HG02970 (cell line): ENCODE measurements at regions not wholly inside any gene's neighbourhood (a gene's known extent, or its start where the extent isn't known, plus 50 kb on each side); places are given as distances from the start of the nearest gene placed in this dataset.

Source experiments
- ATAC-seq: cut with Tn5 transposase; IDR thresholded peaks from one replicate; pipeline ENCODE4 v1.9.1; 2021; ENCODE audit warnings: mild to moderate bottlenecking, moderate library complexity, moderate number of reproducible peaks; ENCODE audit not compliant: unreplicated experiment, low FRiP score

GRCh38 chr2:106977717-106978116, 91.8 kb upstream of the ST6GAL2 start:
- ATAC-seq: no peak

DNA sequence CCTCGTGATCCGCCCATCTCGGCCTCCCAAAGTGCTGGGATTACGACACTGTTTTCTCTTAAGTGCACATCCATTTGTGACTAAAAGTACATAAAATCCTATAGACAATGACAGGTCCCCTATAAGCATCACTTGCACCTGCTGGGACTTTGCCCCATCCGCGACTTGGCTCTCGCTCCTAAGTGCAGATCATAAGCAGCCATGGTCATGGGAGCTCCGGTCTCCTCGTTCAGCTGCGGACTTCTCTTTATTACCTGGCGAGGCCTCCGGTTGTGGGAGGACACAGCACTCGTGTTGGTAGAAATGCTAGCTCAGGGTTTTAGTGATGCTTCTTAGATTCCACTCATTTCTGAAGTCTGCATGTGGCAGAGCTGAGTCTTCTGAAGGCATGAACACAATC, 92.7 kb upstream of the ST6GAL2 start:
- no peak for ATAC-seq

GRCh38 chr2:106981491-106981890, 95.5 kb upstream of the ST6GAL2 start:
- ATAC-seq: no peak

DNA sequence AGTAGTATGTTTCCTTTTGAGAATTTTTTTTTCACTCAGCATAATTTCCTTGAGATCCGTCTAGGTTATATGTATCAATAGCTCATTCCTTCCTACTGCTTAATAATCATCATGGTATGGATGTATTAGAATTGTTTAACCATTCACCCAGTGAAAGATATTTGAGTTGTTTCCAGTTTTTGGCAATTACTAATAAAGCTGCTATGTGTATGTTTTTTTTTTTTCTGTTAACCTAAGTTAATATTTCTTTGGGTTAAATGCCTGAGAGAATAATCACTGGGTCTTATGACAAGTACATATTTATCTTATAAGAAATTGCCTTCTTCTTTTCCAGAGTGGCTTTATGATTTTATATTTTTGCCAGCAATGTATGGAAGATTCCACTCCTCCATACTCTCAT, 96.4 kb upstream of the ST6GAL2 start:
- no peak for ATAC-seq

- no peak for ATAC-seq
Measured at GRCh38 chr2:106983305-106983704, 97.3 kb upstream of the ST6GAL2 start.

- ATAC-seq: no peak
Measured at GRCh38 chr2:106988361-106988760, 102.4 kb upstream of the ST6GAL2 start.

DNA sequence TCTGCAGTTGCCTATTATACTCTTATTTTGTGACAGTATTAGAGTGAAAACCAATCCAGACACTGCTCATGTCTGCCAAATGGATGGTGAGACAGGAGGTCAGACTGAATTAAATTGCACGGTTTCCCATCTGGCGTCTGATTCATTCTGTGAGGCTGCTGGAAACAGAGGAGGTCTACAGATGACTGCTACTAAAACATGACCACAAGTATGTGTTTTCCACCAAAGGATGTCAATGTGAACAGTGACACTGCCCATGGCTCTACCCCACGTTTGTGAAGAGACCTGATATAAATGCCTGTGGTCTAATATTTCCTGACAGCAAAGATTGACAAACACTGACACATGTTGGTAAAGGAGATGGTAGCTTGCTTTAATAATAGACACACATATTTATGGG, 104.3 kb upstream of the ST6GAL2 start:
- no peak for ATAC-seq

GRCh38 chr2:106991866-106992265, 105.9 kb upstream of the ST6GAL2 start:
- ATAC-seq: no peak

- no peak for ATAC-seq
Measured at GRCh38 chr2:106995556-106995955, 109.6 kb upstream of the ST6GAL2 start.

DNA sequence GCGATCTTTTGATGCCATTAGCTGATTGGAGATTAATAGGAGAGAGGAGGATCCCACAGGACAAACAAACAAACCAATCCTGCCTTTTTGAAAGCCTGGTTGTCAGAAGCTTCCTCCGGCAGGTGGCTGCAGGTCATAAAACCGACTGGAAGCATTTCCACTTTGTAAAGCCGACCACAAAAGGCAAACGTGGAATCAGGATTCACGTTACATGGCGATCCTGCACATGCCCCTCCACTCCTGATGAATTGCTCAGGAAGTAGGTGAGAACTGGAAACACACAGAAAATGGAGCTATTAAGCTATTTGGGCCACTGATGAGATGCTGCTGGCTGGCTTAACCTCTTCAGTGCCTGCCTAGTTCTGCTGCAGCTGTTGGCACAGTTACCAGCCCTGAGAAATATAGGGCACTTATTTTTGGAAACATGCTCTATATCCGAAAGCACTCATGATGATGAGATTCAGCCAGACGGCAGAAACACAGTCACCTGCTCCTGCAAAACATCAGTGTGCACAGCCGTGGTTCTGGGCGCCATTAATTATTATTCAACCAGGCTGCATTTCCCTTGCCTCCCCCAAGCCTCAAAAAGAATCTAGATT, 110.3 kb upstream of the ST6GAL2 start:
- ATAC-seq: no peak

DNA sequence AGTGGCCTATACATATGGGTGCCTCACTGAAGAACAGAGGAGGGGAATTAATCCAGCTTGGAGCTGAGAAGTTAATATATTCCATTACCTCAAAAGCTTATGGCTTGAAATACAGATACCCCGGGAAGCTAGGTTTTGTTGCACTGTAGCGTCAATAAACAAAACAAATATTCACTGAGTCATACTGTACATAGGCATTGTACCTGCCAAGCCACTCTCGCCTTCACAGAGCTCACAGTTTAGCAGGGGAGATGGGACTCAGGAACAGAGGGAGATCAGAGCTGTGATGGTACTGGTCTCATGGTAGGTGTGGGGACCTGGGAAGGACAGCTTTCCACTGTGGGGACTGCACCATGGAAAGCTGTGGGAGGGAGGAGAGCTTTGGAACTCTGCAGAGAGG, 111.2 kb upstream of the ST6GAL2 start:
- no peak for ATAC-seq

- no peak for ATAC-seq
Measured at GRCh38 chr2:107001062-107001461, 115.1 kb upstream of the ST6GAL2 start.

- no peak for ATAC-seq
Measured at GRCh38 chr2:107001551-107001950, 115.6 kb upstream of the ST6GAL2 start.

- ATAC-seq: no peak
Measured at GRCh38 chr2:107001964-107002696, 116.2 kb upstream of the ST6GAL2 start.

DNA sequence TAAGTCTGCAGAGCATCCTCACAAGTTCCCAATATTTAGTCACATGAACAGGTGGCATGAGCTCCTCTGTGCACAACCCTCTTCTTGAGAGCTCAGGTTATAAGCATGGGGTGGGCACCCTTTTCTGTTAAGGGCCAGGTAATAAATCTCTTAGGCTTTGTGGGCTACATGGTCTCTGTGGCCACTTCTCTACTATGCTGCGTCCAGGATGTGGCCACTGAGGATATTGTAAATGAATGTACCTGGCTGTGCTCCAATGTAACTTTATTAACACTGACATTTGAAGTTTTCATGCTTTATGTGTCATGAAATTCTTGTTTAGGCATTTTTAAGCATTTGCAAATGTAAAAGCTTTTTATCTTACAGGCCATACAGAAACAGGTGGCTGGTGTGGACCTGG, 116.8 kb upstream of the ST6GAL2 start:
- no peak for ATAC-seq

DNA sequence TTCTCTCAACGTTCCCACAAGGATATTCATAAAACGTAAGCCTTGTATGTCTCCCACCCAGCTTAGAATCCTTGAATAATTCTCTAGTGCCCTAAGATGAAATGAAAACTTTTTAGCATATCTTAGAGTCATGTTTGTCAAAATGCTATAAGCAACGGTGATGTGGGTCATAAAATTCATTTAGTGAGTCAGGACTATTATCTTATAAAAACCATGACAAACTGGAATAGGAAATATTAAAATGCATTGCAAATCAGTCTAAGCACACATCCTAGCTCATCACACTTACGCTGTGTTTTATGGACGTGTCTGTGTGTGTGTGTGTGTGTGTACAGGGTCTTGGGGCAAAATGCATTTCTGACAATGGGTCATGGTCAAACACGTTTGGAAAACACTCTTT, 119.9 kb upstream of the ST6GAL2 start:
- ATAC-seq: no peak

- ATAC-seq: no peak
Measured at GRCh38 chr2:107006836-107007235, 120.9 kb upstream of the ST6GAL2 start.

DNA sequence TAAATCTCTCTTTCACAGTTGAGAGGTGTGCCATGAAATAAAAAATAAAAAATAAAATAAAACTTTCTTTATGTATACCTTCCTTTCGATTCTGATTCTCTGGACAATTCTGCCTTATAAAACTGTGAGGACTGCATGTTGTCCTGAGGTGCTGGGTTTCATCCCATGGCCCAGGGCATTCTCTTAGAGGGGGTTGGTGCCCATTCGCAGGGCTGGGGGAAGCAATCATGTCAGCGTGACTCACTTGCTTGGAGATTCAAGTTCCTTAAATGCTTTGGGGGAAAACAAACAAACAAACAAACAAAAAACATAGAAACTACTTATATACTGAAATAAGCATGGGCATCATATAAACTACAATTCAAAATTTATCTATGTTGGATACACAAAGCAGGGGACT, 122.0 kb upstream of the ST6GAL2 start:
- no peak for ATAC-seq

GRCh38 chr2:107008843-107009242, 122.9 kb upstream of the ST6GAL2 start:
- no peak for ATAC-seq

DNA sequence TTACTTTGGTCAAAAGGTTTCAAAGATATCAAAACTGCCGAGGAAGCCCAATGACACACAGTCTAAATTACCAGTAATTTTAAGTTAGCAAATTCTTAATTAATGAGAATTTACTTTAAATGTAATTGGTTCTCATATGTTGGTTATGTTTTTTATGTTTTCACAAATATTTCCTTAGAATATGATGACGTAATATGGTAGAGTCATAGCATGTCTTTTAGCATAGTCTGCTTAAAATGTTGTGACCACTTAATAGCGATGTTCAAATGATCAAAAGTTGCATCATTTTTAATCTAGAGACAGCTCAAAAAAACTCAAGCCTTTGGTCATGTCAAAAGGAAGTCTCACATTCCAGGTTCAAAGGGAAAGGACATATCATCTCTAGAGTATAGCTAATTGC, 123.3 kb upstream of the ST6GAL2 start:
- no peak for ATAC-seq

DNA sequence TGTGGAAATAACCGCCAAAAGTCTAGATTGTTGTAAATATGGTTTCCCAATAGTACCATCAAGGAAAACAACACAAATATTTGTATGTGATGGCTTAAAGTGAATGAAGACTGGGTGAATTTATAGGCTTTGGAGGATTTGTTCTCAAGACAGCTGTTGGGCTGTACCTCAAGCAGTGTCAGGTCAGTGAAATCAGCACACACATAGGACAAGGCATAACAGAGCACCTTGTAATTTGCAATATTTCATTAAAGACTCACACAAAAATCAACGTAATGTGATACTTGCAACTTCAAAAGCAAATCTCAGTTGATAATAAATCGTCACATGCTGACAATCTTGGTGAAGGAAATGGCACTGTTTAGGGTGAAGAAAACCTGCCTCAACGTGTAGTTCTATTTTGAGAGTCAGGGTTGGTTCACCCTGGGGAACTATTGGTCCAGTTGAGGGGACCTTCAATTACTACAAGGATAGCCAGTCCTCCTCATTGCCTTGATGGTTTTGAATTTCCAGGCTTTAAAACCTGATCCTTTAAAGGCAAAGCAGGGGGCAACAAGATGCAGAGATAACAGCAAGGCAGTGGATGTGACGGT, 126.8 kb upstream of the ST6GAL2 start:
- ATAC-seq: no peak

DNA sequence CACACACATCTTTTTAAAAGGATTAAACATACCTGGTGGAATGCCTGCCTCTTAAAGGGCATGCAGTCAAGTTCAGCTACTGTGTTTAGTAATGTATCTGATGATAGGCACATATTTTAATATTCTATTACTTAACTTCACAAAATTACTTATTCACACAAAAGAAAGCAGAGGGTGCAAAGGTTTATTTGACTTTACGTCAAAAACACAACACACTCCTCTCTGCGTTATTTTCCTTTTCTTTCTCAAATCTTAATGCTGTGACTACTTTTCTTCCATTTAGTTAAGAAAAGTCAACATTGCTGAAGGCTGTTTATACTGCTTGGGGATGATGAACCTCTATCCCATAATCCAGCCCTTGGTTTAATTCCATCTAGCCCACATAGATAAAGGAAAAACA, 127.9 kb upstream of the ST6GAL2 start:
- no peak for ATAC-seq
